Endothelial cell of umbilical vein (primary cell): ENCODE measurements at regions not wholly inside any gene's neighbourhood (a gene's known extent, or its start where the extent isn't known, plus 50 kb on each side); places are given as distances from the start of the nearest gene placed in this dataset.

Source experiments
- BruUV-seq: library from RNA; stranded (reverse); fragments of 400-500 nt; replicated peaks from 2 replicates; lab custom pipeline; 2021; lab: Mats Ljungman, UMichigan
- CTCF ChIA-PET: fragments of 300-600, 350-600 bp; sonication (Branson Sonifier 250); formaldehyde crosslinking; loops from one replicate; lab custom pipeline; 2021; ENCODE audit warnings: antibody characterized with exemption, inconsistent platforms; lab: Charles Lee
- POLR2A ChIA-PET: fragments of 300-600, 350-600 bp; sonication (Branson Sonifier 250); formaldehyde crosslinking; loops from one replicate; lab custom pipeline; 2021; ENCODE audit warnings: antibody characterized with exemption, inconsistent platforms; lab: Charles Lee
- DNase-seq: peaks from one replicate; pipeline ENCODE4 v3.0.0-alpha.2; 2011; ENCODE audit warnings: low read depth, low spot score
- FAIRE-seq: peaks from 2 replicates; lab custom pipeline; 2011; peaks lifted over from hg19 to GRCh38; lab: Jason Lieb, UNC
- H2AFZ ChIP-seq: 2 replicates; pipeline ENCODE4 v1.6.0; 2012; ENCODE audit warnings: low read depth, low read length, control low read depth, inconsistent platforms
- H3K27ac ChIP-seq: 2 replicates; pipeline ENCODE4 v1.5.1; 2011; ENCODE audit warnings: low read depth, mild to moderate bottlenecking, control low read depth, low read length, moderate library complexity; ENCODE audit not compliant: insufficient read depth
- H3K27me3 ChIP-seq, 2 experiments: 2 replicates each; pipeline versions ENCODE4 v1.6.0 to v1.6.1; 2011; ENCODE audit warnings: low read length in 2 of 2, mixed read lengths in 1 of 2; ENCODE audit not compliant: control insufficient read depth in 2 of 2, insufficient read depth in 2 of 2
- H3K36me3 ChIP-seq, 2 experiments: 2 replicates in 1 of 2; 3 replicates in 1 of 2; pipeline ENCODE4 v1.5.1; 2011; ENCODE audit warnings: low read length in 2 of 2, mild to moderate bottlenecking in 1 of 2, moderate library complexity in 1 of 2; ENCODE audit not compliant: control insufficient read depth in 2 of 2, insufficient read depth in 2 of 2; ENCODE audit errors: extremely low read depth in 1 of 2
- H3K4me1 ChIP-seq: 3 replicates; pipeline ENCODE4 v1.5.1; 2011; ENCODE audit warnings: mild to moderate bottlenecking, low read length; ENCODE audit not compliant: control insufficient read depth, insufficient read depth; ENCODE audit errors: extremely low read depth
- H3K4me2 ChIP-seq: 2 replicates; pipeline ENCODE4 v1.6.1; 2011; ENCODE audit warnings: low read length, control low read depth, mixed read lengths; ENCODE audit not compliant: insufficient read depth
- H3K4me3 ChIP-seq, 3 experiments: fragments of 200-600 bp in 1 of 3; sonication (generic), shearing (Covaris generic) in 1 of 3; replicated peaks in 1 of 3; 2 replicates each; pipeline ENCODE4 v1.5.1; 2011 to 2016; ENCODE audit warnings: control low read depth in 3 of 3, low read length in 3 of 3, mild to moderate bottlenecking in 2 of 3, inconsistent platforms in 1 of 3, low read depth in 1 of 3, moderate library complexity in 1 of 3; ENCODE audit not compliant: insufficient read depth in 1 of 3
- H3K79me2 ChIP-seq: 2 replicates; pipeline ENCODE4 v1.6.0; 2012; ENCODE audit warnings: low read length, inconsistent platforms; ENCODE audit not compliant: control insufficient read depth, insufficient read depth
- H3K9ac ChIP-seq: replicated peaks from 2 replicates; pipeline ENCODE3; 2011; ENCODE audit warnings: low read length, control low read depth; ENCODE audit not compliant: insufficient read depth; ENCODE audit errors: extremely low read depth
- H3K9me1 ChIP-seq: replicated peaks from 3 replicates; pipeline ENCODE4 v1.6.0; 2011; ENCODE audit warnings: mild to moderate bottlenecking, low read length; ENCODE audit not compliant: control insufficient read depth, insufficient read depth; ENCODE audit errors: extremely low read depth
- H3K9me3 ChIP-seq: replicated peaks from 2 replicates; pipeline ENCODE4 v1.5.1; 2012; ENCODE audit warnings: low read length, inconsistent platforms; ENCODE audit not compliant: control insufficient read depth, insufficient read depth
- H4K20me1 ChIP-seq: replicated peaks from 2 replicates; pipeline ENCODE3; 2011; ENCODE audit warnings: mild to moderate bottlenecking, low read length; ENCODE audit not compliant: control insufficient read depth, insufficient read depth; ENCODE audit errors: extremely low read depth
- CTCF ChIP-seq, 2 donors: IDR thresholded peaks; 1 replicate in 1 of 2; 2 replicates in 1 of 2; pipeline ENCODE4 v1.5.1; 2011; ENCODE audit warnings: low read length in 2 of 2, mild to moderate bottlenecking in 2 of 2, moderate library complexity in 2 of 2, control low read depth in 1 of 2, inconsistent platforms in 1 of 2, low read depth in 1 of 2; ENCODE audit not compliant: insufficient read depth in 1 of 2; ENCODE audit errors: extremely low read depth in 1 of 2
- EZH2 ChIP-seq: IDR thresholded peaks from 2 replicates; pipeline ENCODE4 v1.6.1; 2012; ENCODE audit warnings: borderline replicate concordance, low read depth, mild to moderate bottlenecking, moderate library complexity, low read length, inconsistent platforms; ENCODE audit not compliant: severe bottlenecking
- FOS ChIP-seq: IDR thresholded peaks from 2 replicates; pipeline ENCODE4 v1.6.1; 2011; ENCODE audit warnings: mild to moderate bottlenecking, low read length, moderate library complexity, borderline replicate concordance; ENCODE audit not compliant: insufficient read depth
- GATA2 ChIP-seq: IDR thresholded peaks from 2 replicates; pipeline ENCODE4 v1.7.0; 2011; ENCODE audit warnings: low read depth, mild to moderate bottlenecking, moderate library complexity, mixed read lengths, low read length; ENCODE audit not compliant: insufficient read length, insufficient read depth
- JUN ChIP-seq: IDR thresholded peaks from 2 replicates; pipeline ENCODE4 v1.6.1; 2011; ENCODE audit warnings: borderline replicate concordance, low read depth; ENCODE audit not compliant: insufficient read length, insufficient read depth
- MYC ChIP-seq: IDR thresholded peaks from one replicate; pipeline ENCODE4 v1.6.1; 2011; ENCODE audit warnings: mild to moderate bottlenecking, low read depth, low read length
- POLR2A ChIP-seq: IDR thresholded peaks from 2 replicates; pipeline ENCODE4 v1.6.1; 2012; ENCODE audit warnings: low read depth, mild to moderate bottlenecking, control low read depth, low read length
- POLR2AphosphoS5 ChIP-seq: IDR thresholded peaks from 2 replicates; pipeline ENCODE4 v1.6.1; 2012; ENCODE audit warnings: low read depth, mild to moderate bottlenecking, control low read depth, low read length, moderate library complexity; ENCODE audit not compliant: insufficient read depth
- dilution Hi-C: fragments of 300-500 bp; cut with MboI; formaldehyde crosslinking; loops from one replicate; pipeline ENCODE4 v1.15.0; 2019; ENCODE audit warnings: low sequenced_read_pairs; ENCODE audit not compliant: extremely low pct_ligation_motif_present
- intact Hi-C: fragments of 100-400 bp; cut with micrococcal nuclease; formaldehyde crosslinking; loops from one replicate; pipeline ENCODE4 v1.10.0; 2022
- TF ChIP-seq, protein P1 (sequence below): IDR thresholded peaks from 2 replicates; pipeline ENCODE4 v1.6.1; 2011; ENCODE audit not compliant: insufficient read depth, insufficient read length

- Histone ChIP-seq H3K4me1 (no peaks in the 10 kb centered on the region), H3K27ac (no peak overlapping the region), H3K9ac (no peak overlapping the region), H4K20me1 (no peaks in the 10 kb centered on the region), H3K9me3 (no peaks in the 10 kb centered on the region), H3K79me2 (no peaks in the 10 kb centered on the region), H3K36me3 (no peaks in the 10 kb centered on the region), H3K9me1 (no peaks in the 10 kb centered on the region), H2AFZ (no peak overlapping the region), H3K27me3 (no peaks in the 10 kb centered on the region), H3K4me3 (no peak overlapping the region), H3K4me2 (no peak overlapping the region)
- BruUV-seq: no TSS peak
- ChIA-PET CTCF (interaction anchor here (1.3 kb wide), 1 partner anchor 9 kb away, joined by 3 read pairs; no protein-coding TSS in a partner anchor), POLR2A (no interaction called here)
- dilution Hi-C loops (no loop called here), intact Hi-C loops (no loop called here)
- DNase-seq (no peak), FAIRE-seq (no peak)
- TF ChIP-seq GATA2: no peak
- TF ChIP-seq CTCF (IDR thresholded peaks at IDR 0.05; ENCODE audit: extremely low read depth in 1 of 2, insufficient read depth in 1 of 2, low read depth in 1 of 2, low read length in 2 of 2): no peak
- TF ChIP-seq POLR2A: no peak
- TF ChIP-seq POLR2AphosphoS5: no peak
- TF ChIP-seq FOS: no peak
- no peak for TF ChIP-seq JUN
- no peak for TF ChIP-seq EZH2
- no peak for TF ChIP-seq MYC
- TF ChIP-seq, protein P1, sequence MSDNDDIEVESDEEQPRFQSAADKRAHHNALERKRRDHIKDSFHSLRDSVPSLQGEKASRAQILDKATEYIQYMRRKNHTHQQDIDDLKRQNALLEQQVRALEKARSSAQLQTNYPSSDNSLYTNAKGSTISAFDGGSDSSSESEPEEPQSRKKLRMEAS: no peak
Measured at GRCh38 chr18:66780609-66781008, 176.7 kb upstream of the CDH19 start.
